Fibroblast of the aortic adventitia (primary cell): ENCODE measurements at regions not wholly inside any gene's neighbourhood (a gene's known extent, or its start where the extent isn't known, plus 50 kb on each side); places are given as distances from the start of the nearest gene placed in this dataset.
"Not testable (repeated sequence)": the region's sequence is repeated elsewhere in the genome, so short reads cannot be mapped to it uniquely, and the experiment has no call there.

Experiments used
- DNase-seq: peaks from one replicate; pipeline ENCODE4 v3.0.0-alpha.2; 2010; ENCODE audit warnings: low read depth
- H3K4me3 ChIP-seq: 2 replicates; pipeline ENCODE4 v1.5.1; 2011; ENCODE audit warnings: low read depth, mild to moderate bottlenecking, control low read depth, low read length, moderate library complexity
- CTCF ChIP-seq: IDR thresholded peaks from 2 replicates; pipeline ENCODE4 v1.5.1; 2011; ENCODE audit warnings: mild to moderate bottlenecking, low read length, control low read depth, inconsistent platforms; ENCODE audit not compliant: insufficient read depth

- no peak overlapping the region for H3K4me3 ChIP-seq
- DNase-seq = no peak
- no peak for TF ChIP-seq CTCF
Observed at GRCh38 chr11:41675205-41675604, 215.8 kb upstream of the LRRC4C start.

- H3K4me3 ChIP-seq = no peak overlapping the region
- TF ChIP-seq CTCF = no peak
- DNase-seq = no peak
Observed at GRCh38 chr11:41713030-41713429, 253.6 kb upstream of the LRRC4C start.

- H3K4me3 ChIP-seq = no peak overlapping the region
- no peak for TF ChIP-seq CTCF
- no peak for DNase-seq
Observed at GRCh38 chr11:41714101-41714500, 254.6 kb upstream of the LRRC4C start.

GRCh38 chr11:41716862-41717261 is 257.4 kb upstream of the LRRC4C start:
- no peak for TF ChIP-seq CTCF
- DNase-seq = no peak
- no peak overlapping the region for H3K4me3 ChIP-seq

- H3K4me3 ChIP-seq = no peak overlapping the region
- DNase-seq = no peak
- TF ChIP-seq CTCF = no peak
Observed at GRCh38 chr11:41720761-41721160, 261.3 kb upstream of the LRRC4C start.

GRCh38 chr11:41728161-41728560 is 268.7 kb upstream of the LRRC4C start:
- H3K4me3 ChIP-seq = not testable (repeated sequence)

GRCh38 chr11:41775296-41775695 is 315.8 kb upstream of the LRRC4C start:
- no peak overlapping the region for H3K4me3 ChIP-seq
- no peak for DNase-seq
- TF ChIP-seq CTCF = no peak

More at GRCh38 chr11:41728161-41728560, 268.7 kb upstream of the LRRC4C start:
- DNase-seq = not testable (repeated sequence)
